Activated T-helper 2 cell treated with anti-CD3 and anti-CD28 coated beads, Interferon-gamma antibody, Interleukin-2, Interleukin-4, amounts not matched to agents 10 μg/mL and 5 μg/mL and 100 μg/mL, durations not matched to agents 14 hours and 24 hours and 36 hours (primary cell): ENCODE measurements at regions not wholly inside any gene's neighbourhood (a gene's known extent, or its start where the extent isn't known, plus 50 kb on each side); places are given as distances from the start of the nearest gene placed in this dataset.

Source experiments
- DNase-seq: peaks from one replicate; pipeline ENCODE4 v3.0.0; 2021; ENCODE audit warnings: low spot score
- H3K27ac Mint-ChIP-seq: one replicate; pipeline ENCODE4 v1.8.0; 2021; ENCODE audit warnings: mixed read lengths
- H3K27me3 Mint-ChIP-seq: one replicate; pipeline ENCODE4 v1.8.0; 2021; ENCODE audit warnings: low read depth, mixed read lengths
- H3K36me3 Mint-ChIP-seq: one replicate; pipeline ENCODE4 v1.8.0; 2021; ENCODE audit warnings: low read depth, mixed read lengths
- H3K4me1 Mint-ChIP-seq: one replicate; pipeline ENCODE4 v1.8.0; 2021; ENCODE audit warnings: low read depth, mixed read lengths
- H3K4me3 Mint-ChIP-seq: one replicate; pipeline ENCODE4 v1.8.0; 2021; ENCODE audit warnings: low read depth, mild to moderate bottlenecking, moderate library complexity, mixed read lengths
- H3K9me3 Mint-ChIP-seq: one replicate; pipeline ENCODE4 v1.8.0; 2021; ENCODE audit warnings: mixed read lengths
- intact Hi-C: fragments of 100-400 bp; cut with micrococcal nuclease; formaldehyde crosslinking; loops from one replicate; pipeline ENCODE4 v1.15.1; 2023

- no peak for DNase-seq
- intact Hi-C loops: no loop called here
- H3K27ac Mint-ChIP-seq: no peak overlapping the region
- H3K9me3 Mint-ChIP-seq: peaks cover 18% of the 10 kb centered on the region
- H3K4me1 Mint-ChIP-seq: no peaks in the 10 kb centered on the region
- no peaks in the 10 kb centered on the region for H3K27me3 Mint-ChIP-seq
- H3K36me3 Mint-ChIP-seq: no peaks in the 10 kb centered on the region
- no peak overlapping the region for H3K4me3 Mint-ChIP-seq
Observed at GRCh38 chr20:11569163-11569562, 348.5 kb upstream of the BTBD3 start.

DNA sequence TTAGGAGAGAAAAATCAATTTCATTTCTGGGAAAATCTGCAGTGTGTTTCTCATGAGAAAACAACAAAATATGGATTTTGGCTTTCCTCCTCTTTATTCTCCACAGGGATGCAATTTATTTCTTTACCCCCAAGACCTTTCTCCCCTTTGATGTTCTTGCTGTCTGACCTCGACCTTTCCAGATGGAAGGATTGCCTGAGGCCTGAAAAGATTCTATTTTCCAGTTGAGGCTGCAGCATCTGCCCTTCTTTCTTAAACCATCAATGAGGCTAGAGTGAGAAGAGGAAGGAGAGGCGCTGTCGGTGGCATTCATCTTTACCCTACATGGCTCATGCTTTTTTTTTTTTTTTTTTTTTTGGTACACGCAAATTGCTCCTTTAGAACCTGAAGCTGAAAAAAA lies 344.2 kb upstream of the BTBD3 start:
- Mint-ChIP-seq H3K27me3 (no peaks in the 10 kb centered on the region), H3K4me3 (no peak overlapping the region), H3K4me1 (no peaks in the 10 kb centered on the region), H3K36me3 (no peaks in the 10 kb centered on the region), H3K27ac (no peak overlapping the region), H3K9me3 (peaks cover 9% of the 10 kb centered on the region)
- no peak for DNase-seq
- intact Hi-C loops: no loop called here

- no peak overlapping the region for H3K4me3 Mint-ChIP-seq
- no peaks in the 10 kb centered on the region for H3K36me3 Mint-ChIP-seq
- H3K9me3 Mint-ChIP-seq: peaks cover 8% of the 10 kb centered on the region
- DNase-seq: no peak
- H3K27me3 Mint-ChIP-seq: no peaks in the 10 kb centered on the region
- H3K27ac Mint-ChIP-seq: no peak overlapping the region
- no peaks in the 10 kb centered on the region for H3K4me1 Mint-ChIP-seq
- intact Hi-C loops: no loop called here
Observed at GRCh38 chr20:11581271-11581670, 336.4 kb upstream of the BTBD3 start.

DNA sequence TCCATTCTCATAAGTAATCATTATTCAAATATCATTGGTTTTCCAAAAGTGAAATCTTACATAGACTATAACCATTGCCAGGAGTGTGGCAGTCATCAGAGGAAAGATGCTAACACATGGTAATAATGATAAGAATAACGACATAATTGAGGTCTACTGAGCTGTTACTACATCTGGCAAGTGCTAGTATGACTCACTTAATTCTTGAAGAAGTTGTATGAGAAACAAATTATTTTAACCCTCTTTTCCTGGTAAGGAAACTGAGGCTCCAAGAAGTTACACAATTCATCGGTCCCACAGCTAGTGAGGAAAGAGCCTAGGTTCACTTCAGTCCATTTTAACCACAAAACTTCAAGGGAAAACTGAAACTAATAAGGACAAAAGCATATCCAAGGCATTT lies 335.6 kb upstream of the BTBD3 start:
- Mint-ChIP-seq H3K36me3 (no peaks in the 10 kb centered on the region), H3K27ac (no peak overlapping the region), H3K27me3 (no peaks in the 10 kb centered on the region), H3K4me1 (no peaks in the 10 kb centered on the region), H3K9me3 (peaks cover 3% of the 10 kb centered on the region), H3K4me3 (no peak overlapping the region)
- intact Hi-C loops: no loop called here
- DNase-seq: no peak

DNA sequence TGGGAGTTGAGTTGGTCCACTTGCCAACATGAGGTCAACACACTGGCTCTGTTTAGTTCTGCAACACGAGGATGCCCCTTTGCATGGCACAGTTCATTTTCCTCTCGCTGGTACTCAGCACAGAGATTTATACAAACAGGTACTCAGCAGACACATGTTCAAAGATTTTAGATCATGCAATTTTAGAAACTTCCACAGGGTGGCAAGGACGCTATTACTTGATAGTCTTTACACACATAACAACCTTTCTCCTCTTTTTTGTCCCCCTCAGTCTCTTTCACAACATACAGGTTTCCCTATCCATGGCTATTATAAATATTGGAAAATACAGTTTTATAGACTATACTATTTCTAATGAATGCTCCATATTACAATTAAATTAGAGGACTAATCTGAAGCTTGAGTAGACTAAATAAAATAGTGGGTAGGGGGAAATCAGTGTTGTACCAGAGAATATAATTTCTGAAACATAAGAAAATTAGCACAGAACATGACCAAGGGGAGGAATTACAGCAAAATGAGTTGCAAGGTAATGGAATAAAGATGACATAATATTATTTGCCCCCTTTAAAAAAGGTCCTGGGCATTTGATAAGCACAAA lies 331.8 kb upstream of the BTBD3 start:
- H3K27ac Mint-ChIP-seq: no peak overlapping the region
- intact Hi-C loops: no loop called here
- H3K9me3 Mint-ChIP-seq: peaks cover 7% of the 10 kb centered on the region
- no peaks in the 10 kb centered on the region for H3K4me1 Mint-ChIP-seq
- no peak for DNase-seq
- no peaks in the 10 kb centered on the region for H3K36me3 Mint-ChIP-seq
- no peak overlapping the region for H3K4me3 Mint-ChIP-seq
- no peaks in the 10 kb centered on the region for H3K27me3 Mint-ChIP-seq

GRCh38 chr20:11588875-11589274 lies 328.8 kb upstream of the BTBD3 start:
- Mint-ChIP-seq H3K27me3 (no peaks in the 10 kb centered on the region), H3K4me1 (no peaks in the 10 kb centered on the region), H3K36me3 (no peaks in the 10 kb centered on the region), H3K4me3 (no peak overlapping the region), H3K9me3 (peaks cover 15% of the 10 kb centered on the region), H3K27ac (no peak overlapping the region)
- intact Hi-C loops: no loop called here
- no peak for DNase-seq

- H3K27ac Mint-ChIP-seq: no peak overlapping the region
- no peaks in the 10 kb centered on the region for H3K36me3 Mint-ChIP-seq
- intact Hi-C loops: no loop called here
- DNase-seq: no peak
- no peaks in the 10 kb centered on the region for H3K4me1 Mint-ChIP-seq
- H3K9me3 Mint-ChIP-seq: peaks cover 22% of the 10 kb centered on the region
- H3K4me3 Mint-ChIP-seq: no peak overlapping the region
- no peaks in the 10 kb centered on the region for H3K27me3 Mint-ChIP-seq
Observed at GRCh38 chr20:11591965-11592364, 325.7 kb upstream of the BTBD3 start.

DNA sequence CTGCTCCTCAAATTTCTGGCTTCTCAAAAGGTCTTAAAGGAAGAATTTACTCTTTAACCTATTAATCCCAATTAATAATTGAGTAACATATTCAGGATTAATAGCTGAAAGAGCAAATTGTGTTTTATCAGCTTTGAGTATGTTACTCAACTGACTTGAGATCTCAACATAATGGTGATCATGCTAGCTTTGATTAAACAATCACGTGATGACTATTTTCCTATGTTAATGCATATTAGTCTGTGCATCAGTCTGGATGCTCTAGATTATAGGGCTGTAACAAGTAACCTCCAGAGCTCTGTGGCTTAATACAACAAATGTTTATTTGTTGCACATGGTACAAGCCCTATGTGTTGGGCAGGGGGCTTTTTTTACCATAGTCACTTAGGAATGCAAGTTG lies 313.4 kb upstream of the BTBD3 start:
- no peaks in the 10 kb centered on the region for H3K4me1 Mint-ChIP-seq
- no peak overlapping the region for H3K27ac Mint-ChIP-seq
- DNase-seq: no peak
- peaks cover 16% of the 10 kb centered on the region for H3K9me3 Mint-ChIP-seq
- no peak overlapping the region for H3K4me3 Mint-ChIP-seq
- no peaks in the 10 kb centered on the region for H3K27me3 Mint-ChIP-seq
- intact Hi-C loops: no loop called here
- H3K36me3 Mint-ChIP-seq: no peaks in the 10 kb centered on the region

DNA sequence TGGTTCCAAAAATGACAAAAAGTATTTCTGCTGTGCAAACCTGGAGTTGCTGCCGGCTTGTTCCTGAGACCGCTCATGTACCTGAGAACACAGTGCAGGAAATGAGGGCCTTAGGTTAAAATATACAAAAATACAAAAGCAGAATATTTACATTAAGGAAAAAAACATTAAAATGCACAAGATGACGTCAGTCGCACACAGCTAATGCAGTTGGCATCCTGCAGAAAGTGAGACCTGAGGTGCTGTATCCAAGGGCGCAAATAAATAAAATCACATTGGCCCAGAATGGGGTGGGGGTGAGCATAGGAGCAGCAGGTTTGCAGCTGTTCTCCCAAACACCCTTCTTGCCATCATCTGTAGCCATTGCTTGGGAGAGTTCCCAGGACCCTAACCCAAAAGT lies 310.6 kb upstream of the BTBD3 start:
- Mint-ChIP-seq H3K4me3 (no peak overlapping the region), H3K4me1 (no peaks in the 10 kb centered on the region), H3K36me3 (no peaks in the 10 kb centered on the region), H3K9me3 (peaks cover 30% of the 10 kb centered on the region), H3K27me3 (no peaks in the 10 kb centered on the region), H3K27ac (no peak overlapping the region)
- DNase-seq: no peak
- intact Hi-C loops: no loop called here

DNA sequence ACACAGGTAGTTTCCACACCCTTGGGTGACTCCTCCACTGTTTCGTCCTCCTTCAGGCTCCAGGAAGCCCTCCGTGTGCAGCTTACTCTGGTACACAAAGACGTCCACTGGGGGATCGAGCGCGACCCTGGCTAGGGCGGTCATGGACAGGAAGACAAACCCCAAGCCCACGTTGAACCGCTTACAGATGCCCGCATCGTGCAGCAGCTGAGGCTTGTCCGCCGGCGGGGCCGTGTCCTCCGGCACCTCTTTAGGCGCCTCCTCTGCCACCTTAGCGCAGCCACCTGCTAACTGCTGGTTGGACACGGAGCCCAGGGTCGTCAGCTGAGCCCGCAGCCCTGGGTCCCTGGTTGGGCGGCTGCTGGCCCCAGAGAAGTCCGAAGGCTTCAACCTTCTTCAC lies 309.0 kb upstream of the BTBD3 start:
- H3K27ac Mint-ChIP-seq: no peak overlapping the region
- no peaks in the 10 kb centered on the region for H3K27me3 Mint-ChIP-seq
- no peaks in the 10 kb centered on the region for H3K36me3 Mint-ChIP-seq
- DNase-seq: no peak
- intact Hi-C loops: no loop called here
- peaks cover 30% of the 10 kb centered on the region for H3K9me3 Mint-ChIP-seq
- H3K4me1 Mint-ChIP-seq: no peaks in the 10 kb centered on the region
- no peak overlapping the region for H3K4me3 Mint-ChIP-seq

GRCh38 chr20:11624704-11625103 lies 293.0 kb upstream of the BTBD3 start:
- intact Hi-C loops: no loop called here
- H3K27ac Mint-ChIP-seq: no peak overlapping the region
- no peaks in the 10 kb centered on the region for H3K4me1 Mint-ChIP-seq
- peaks cover 9% of the 10 kb centered on the region for H3K9me3 Mint-ChIP-seq
- H3K27me3 Mint-ChIP-seq: no peaks in the 10 kb centered on the region
- no peak overlapping the region for H3K4me3 Mint-ChIP-seq
- H3K36me3 Mint-ChIP-seq: no peaks in the 10 kb centered on the region
- no peak for DNase-seq

DNA sequence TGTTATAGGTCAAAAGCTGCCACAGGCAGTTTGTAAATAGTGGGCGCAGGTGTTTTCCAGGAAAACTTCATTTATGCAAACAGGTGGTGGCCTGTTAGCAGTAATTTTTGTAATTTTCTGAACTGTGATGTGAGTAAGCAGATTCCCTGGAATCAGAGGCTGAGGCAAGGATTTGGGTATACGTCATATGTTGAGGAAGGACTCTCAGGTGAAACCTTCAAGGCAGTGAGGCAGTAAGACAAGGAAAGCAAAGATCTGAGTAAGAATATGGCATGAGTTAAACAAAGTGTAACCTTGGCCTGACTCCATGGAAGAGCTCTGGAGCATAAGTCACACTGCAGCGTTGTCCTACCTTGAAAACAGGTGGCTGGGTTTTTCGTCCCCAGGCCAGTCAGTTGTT lies 291.1 kb upstream of the BTBD3 start:
- DNase-seq: no peak
- Mint-ChIP-seq H3K4me1 (no peaks in the 10 kb centered on the region), H3K36me3 (no peaks in the 10 kb centered on the region), H3K27me3 (no peaks in the 10 kb centered on the region), H3K9me3 (peaks cover 11% of the 10 kb centered on the region), H3K4me3 (no peak overlapping the region), H3K27ac (no peak overlapping the region)
- intact Hi-C loops: no loop called here

- Mint-ChIP-seq H3K36me3 (no peaks in the 10 kb centered on the region), H3K27ac (no peak overlapping the region), H3K27me3 (no peaks in the 10 kb centered on the region), H3K4me3 (no peak overlapping the region), H3K4me1 (no peaks in the 10 kb centered on the region), H3K9me3 (peaks cover 11% of the 10 kb centered on the region)
- intact Hi-C loops: no loop called here
- DNase-seq: no peak
Observed at GRCh38 chr20:11642866-11643265, 274.8 kb upstream of the BTBD3 start.

DNA sequence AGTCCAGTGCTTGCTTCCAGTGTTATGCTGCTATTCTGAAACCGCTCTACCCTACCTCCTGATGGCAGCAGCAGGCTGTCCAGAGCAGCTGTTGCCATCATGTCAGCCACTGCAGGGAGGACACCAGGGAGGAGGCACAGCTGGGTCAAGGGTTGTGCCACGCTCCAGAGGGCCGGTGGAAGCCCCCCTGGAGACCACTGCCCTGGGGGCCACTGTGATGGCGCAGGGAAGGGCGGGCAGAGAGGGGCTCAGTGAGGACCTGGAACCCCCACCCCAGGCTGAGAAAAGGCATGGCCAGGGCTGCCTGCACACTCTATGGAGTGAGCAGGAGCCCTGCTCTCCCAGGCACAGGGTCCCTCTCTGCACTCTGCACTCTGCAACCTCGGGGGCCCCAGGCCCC lies 271.3 kb upstream of the BTBD3 start:
- Mint-ChIP-seq H3K27ac (no peak overlapping the region), H3K36me3 (no peaks in the 10 kb centered on the region), H3K4me1 (no peaks in the 10 kb centered on the region), H3K4me3 (no peak overlapping the region), H3K27me3 (no peaks in the 10 kb centered on the region), H3K9me3 (peaks cover 10% of the 10 kb centered on the region)
- DNase-seq: no peak
- intact Hi-C loops: no loop called here
